ENCODE measurements at regions not wholly inside any gene's neighbourhood (a gene's known extent, or its start where the extent isn't known, plus 50 kb on each side); places are given as distances from the start of the nearest gene placed in this dataset.

DNA sequence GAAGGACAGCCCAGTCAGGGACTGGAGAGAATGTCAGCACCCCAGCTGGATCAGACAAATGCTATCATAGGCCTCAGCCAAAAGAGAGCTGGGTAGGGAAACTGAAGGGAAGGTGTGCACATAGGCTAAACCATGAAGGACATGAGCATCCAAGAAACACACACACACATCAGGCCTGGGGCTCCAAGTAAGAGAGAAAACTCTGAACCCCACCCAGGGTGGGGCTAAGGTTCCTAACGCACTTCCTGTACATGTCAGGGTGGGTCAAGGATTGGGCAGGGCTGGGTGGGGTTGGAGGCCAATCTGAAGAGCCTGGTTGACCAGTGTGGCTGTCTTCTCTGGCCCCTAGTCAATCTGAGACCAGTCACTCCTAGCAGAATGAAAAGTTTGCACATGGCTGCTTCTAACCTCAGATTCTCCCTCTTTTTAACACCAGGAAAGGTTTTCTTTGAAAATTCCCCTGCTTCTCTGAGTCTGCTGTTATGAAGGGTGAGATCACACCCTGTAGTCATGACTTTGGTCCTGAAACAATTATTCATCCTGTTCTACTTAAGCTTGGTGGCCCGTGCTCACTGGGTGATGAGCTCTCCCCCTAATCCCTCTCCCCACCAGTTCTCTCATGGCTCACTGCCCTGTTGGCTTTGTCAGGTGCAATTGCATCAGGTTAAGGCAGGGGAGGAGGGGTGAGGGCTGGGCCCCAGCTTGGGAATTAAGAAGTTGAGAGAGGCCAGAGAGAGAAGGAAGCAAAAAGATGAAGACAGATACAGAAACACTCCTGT is 88.4 kb downstream of the MAFB start:
- Histone ChIP-seq H3K36me3 (ENCODE audit: insufficient read depth) (no peaks in the 10 kb centered on the region), H3K27me3 (ENCODE audit: insufficient read depth) (no peaks in the 10 kb centered on the region), H3K27ac (ENCODE audit: low read depth) (no peak overlapping the region), H3K4me3 (no peak overlapping the region), H3K9me2 (ENCODE audit: insufficient read depth) (0 out of 2 replicates have a peak, but pooled peaks cover 3% of the 10 kb centered on the region), H3K4me2 (no peak overlapping the region), H2AFZ (no peak overlapping the region), H3K4me1 (ENCODE audit: insufficient read depth) (no peaks in the 10 kb centered on the region), H4K20me1 (replicated peaks; ENCODE audit: insufficient read depth) (no peaks in the 10 kb centered on the region), H3K79me2 (replicated peaks; ENCODE audit: insufficient read depth) (no peaks in the 10 kb centered on the region), H3F3A (replicated peaks; ENCODE audit: low read depth) (no peaks in the 10 kb centered on the region)
- H3K27ac Mint-ChIP-seq = no peak overlapping the region
- ATAC-seq = no peak
- H3K9me3 Mint-ChIP-seq = peaks cover 22% of the 10 kb centered on the region
- H3K27me3 Mint-ChIP-seq (ENCODE audit: insufficient read depth, low read depth, poor library complexity) = peaks cover 1% of the 10 kb centered on the region
- no peak for DNase-seq (ENCODE audit: low spot score)
- peaks cover 13% of the 10 kb centered on the region; the same call in 2 of the 3 replicates for H3K36me3 Mint-ChIP-seq (ENCODE audit: low read depth)
- H3K4me1 Mint-ChIP-seq = no peaks in the 10 kb centered on the region
- TF ChIP-seq, protein P1, sequence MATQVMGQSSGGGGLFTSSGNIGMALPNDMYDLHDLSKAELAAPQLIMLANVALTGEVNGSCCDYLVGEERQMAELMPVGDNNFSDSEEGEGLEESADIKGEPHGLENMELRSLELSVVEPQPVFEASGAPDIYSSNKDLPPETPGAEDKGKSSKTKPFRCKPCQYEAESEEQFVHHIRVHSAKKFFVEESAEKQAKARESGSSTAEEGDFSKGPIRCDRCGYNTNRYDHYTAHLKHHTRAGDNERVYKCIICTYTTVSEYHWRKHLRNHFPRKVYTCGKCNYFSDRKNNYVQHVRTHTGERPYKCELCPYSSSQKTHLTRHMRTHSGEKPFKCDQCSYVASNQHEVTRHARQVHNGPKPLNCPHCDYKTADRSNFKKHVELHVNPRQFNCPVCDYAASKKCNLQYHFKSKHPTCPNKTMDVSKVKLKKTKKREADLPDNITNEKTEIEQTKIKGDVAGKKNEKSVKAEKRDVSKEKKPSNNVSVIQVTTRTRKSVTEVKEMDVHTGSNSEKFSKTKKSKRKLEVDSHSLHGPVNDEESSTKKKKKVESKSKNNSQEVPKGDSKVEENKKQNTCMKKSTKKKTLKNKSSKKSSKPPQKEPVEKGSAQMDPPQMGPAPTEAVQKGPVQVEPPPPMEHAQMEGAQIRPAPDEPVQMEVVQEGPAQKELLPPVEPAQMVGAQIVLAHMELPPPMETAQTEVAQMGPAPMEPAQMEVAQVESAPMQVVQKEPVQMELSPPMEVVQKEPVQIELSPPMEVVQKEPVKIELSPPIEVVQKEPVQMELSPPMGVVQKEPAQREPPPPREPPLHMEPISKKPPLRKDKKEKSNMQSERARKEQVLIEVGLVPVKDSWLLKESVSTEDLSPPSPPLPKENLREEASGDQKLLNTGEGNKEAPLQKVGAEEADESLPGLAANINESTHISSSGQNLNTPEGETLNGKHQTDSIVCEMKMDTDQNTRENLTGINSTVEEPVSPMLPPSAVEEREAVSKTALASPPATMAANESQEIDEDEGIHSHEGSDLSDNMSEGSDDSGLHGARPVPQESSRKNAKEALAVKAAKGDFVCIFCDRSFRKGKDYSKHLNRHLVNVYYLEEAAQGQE (IDR thresholded peaks at IDR 0.05; ENCODE audit: unreplicated experiment) = no peak
- no peak for TF ChIP-seq CREB1 (CRISPR knock-in tag; IDR thresholded peaks at IDR 0.05; ENCODE audit: low read depth)
- no peak for TF ChIP-seq POLR2AphosphoS5 (IDR thresholded peaks at IDR 0.05; ENCODE audit: low read depth)
- TF ChIP-seq ZNF114 (CRISPR knock-in tag; IDR thresholded peaks at IDR 0.05) = no peak
- no peak for TF ChIP-seq NANOG (IDR thresholded peaks at IDR 0.05; ENCODE audit: borderline replicate concordance)
- no peak for TF ChIP-seq EZH2phosphoT487 (IDR thresholded peaks at IDR 0.05; ENCODE audit: unreplicated experiment)
- no peak for TF ChIP-seq EZH2 (IDR thresholded peaks at IDR 0.05; ENCODE audit: low read depth, unreplicated experiment)
- TF ChIP-seq STAT1 (IDR thresholded peaks at IDR 0.05; ENCODE audit: unreplicated experiment) = no peak
- no peak for TF ChIP-seq JUNB (IDR thresholded peaks at IDR 0.05; ENCODE audit: unreplicated experiment)
- H3K4me3 Mint-ChIP-seq = no peak overlapping the region

DNA sequence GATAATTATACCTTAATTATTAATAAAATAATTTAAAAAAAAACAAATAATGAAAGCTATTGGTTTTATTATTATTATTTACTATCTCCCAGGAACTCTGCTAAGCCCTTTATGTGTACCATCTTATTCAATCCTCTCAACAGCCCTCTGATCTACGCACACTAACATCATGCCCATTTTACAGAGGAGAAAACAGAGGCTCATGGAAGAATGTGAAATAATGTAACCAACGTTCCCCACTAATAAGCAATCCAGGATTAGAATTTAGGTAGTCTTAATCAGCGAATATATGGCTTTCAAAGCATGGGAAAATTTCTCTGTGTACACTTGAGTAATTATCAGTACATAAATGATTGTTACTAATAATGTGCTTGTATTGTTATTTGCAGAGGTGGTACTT is 89.0 kb downstream of the MAFB start:
- no peaks in the 10 kb centered on the region for H3K4me1 Mint-ChIP-seq

More for the DNA sequence above, 89.0 kb downstream of the MAFB start:
- Mint-ChIP-seq H3K9me3 (peaks cover 22% of the 10 kb centered on the region), H3K4me3 (no peak overlapping the region), H3K27me3 (ENCODE audit: insufficient read depth, low read depth, poor library complexity) (peaks cover 1% of the 10 kb centered on the region), H3K36me3 (ENCODE audit: low read depth) (peaks cover 13% of the 10 kb centered on the region; the same call in 2 of the 3 replicates), H3K27ac (no peak overlapping the region)
- ATAC-seq (no peak), DNase-seq (ENCODE audit: low spot score) (no peak)
- no peaks in the 10 kb centered on the region for H3K36me3 ChIP-seq (ENCODE audit: insufficient read depth)
- no peaks in the 10 kb centered on the region for H4K20me1 ChIP-seq (replicated peaks; ENCODE audit: insufficient read depth)
- no peaks in the 10 kb centered on the region for H3K4me1 ChIP-seq (ENCODE audit: insufficient read depth)
- H3K9me2 ChIP-seq (ENCODE audit: insufficient read depth) = 0 out of 2 replicates have a peak, but pooled peaks cover 3% of the 10 kb centered on the region
- no peak overlapping the region for H2AFZ ChIP-seq
- no peaks in the 10 kb centered on the region for H3K79me2 ChIP-seq (replicated peaks; ENCODE audit: insufficient read depth)
- H3K27ac ChIP-seq (ENCODE audit: low read depth) = no peak overlapping the region
- H3K27me3 ChIP-seq (ENCODE audit: insufficient read depth) = no peaks in the 10 kb centered on the region
- no peaks in the 10 kb centered on the region for H3F3A ChIP-seq (replicated peaks; ENCODE audit: low read depth)
- no peak overlapping the region for H3K4me3 ChIP-seq
- no peak overlapping the region for H3K4me2 ChIP-seq
- TF ChIP-seq POLR2AphosphoS5 (IDR thresholded peaks at IDR 0.05; ENCODE audit: low read depth) = no peak
- no peak for TF ChIP-seq JUNB (IDR thresholded peaks at IDR 0.05; ENCODE audit: unreplicated experiment)
- TF ChIP-seq STAT1 (IDR thresholded peaks at IDR 0.05; ENCODE audit: unreplicated experiment) = no peak
- TF ChIP-seq, protein P2, sequence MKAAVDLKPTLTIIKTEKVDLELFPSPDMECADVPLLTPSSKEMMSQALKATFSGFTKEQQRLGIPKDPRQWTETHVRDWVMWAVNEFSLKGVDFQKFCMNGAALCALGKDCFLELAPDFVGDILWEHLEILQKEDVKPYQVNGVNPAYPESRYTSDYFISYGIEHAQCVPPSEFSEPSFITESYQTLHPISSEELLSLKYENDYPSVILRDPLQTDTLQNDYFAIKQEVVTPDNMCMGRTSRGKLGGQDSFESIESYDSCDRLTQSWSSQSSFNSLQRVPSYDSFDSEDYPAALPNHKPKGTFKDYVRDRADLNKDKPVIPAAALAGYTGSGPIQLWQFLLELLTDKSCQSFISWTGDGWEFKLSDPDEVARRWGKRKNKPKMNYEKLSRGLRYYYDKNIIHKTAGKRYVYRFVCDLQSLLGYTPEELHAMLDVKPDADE (IDR thresholded peaks at IDR 0.05) = no peak
